NCI-H128 (cell line): ENCODE measurements at regions not wholly inside any gene's neighbourhood (a gene's known extent, or its start where the extent isn't known, plus 50 kb on each side); places are given as distances from the start of the nearest gene placed in this dataset.

Experiments used
- DNase-seq: peaks from one replicate; lab custom pipeline; 2025; ENCODE audit not compliant: unreplicated experiment; lab: John Stamatoyannopoulos, UW

- no peak for DNase-seq
Observed at GRCh38 chr20:40494248-40494647, 194.8 kb downstream of the MAFB start.

DNA sequence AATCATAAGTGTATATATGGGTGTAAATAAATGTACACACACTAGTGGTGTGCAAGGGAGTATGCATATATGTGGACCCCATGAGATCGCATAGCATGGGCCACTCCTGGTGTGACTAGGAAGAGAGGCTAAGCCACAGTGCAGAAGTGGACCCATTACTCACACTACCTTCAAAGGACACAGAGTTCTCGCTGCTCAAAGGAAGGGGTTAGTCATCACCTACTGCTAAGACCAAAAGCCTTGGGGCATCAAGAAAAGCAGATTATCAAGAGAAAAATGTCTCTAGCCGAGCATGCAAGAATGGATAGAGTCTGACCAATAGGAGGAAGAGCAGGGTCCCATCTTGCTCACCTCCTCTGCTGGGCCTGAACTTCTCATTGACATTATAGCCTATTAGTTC, 195.5 kb downstream of the MAFB start:
- no peak for DNase-seq

DNA sequence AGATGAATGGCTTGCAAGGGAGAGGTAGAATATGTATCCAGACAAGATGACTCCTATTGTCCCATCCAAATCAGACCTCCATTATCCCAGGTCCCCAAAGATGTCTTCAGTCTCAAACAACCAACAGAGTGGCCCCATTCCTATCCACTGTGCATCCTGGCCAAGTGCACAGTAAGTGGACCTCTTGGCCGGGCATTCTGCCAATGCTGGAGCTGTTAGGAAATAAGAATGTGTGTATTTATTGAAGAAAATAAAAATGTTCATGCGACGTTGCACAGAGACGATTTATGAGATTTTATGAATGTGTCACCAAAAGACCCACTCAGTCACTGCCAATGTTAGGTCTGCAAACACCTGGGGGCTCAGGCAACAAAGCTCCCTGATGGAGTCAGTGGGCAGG, 196.0 kb downstream of the MAFB start:
- no peak for DNase-seq

- DNase-seq: no peak
Observed at GRCh38 chr20:40491009-40491590, 197.9 kb downstream of the MAFB start.

DNA sequence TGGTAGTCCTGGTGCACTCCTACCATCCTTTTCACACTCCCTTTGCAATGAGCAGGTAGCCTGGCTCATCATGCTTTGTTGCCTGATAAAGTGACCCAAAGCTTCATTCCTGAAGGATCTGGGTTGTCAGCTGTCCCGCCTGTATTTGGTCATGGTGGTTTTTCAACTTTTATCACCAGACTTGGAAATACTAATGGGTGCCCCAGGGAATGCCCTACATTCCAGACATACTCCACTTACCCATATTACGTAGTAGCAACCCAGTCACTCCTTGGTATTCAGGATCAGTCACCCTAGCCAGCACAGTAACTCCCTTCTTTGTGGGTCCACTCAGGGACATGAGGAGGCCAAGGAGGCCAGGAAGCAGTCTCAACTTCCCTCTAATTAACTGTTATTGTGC, 199.2 kb downstream of the MAFB start:
- DNase-seq: no peak

DNA sequence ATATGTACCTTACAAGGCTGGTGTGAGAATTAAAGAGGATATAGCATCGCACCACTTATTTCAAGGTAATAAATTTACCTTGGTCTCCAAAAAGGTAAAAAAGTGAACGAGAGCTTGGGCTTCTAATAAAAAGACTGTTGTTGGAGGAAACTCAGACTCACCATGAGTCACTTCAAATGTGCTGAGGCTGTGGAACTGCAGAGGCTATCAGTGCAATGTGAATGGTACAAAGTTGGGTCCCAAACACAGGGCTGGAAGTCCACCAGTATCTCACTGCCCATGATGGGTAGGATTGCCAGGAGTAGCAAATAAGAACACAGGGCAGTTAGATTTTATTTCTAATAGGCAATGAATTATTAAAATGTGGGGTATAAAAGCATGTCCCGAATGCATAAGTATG, 200.6 kb downstream of the MAFB start:
- DNase-seq: no peak

DNA sequence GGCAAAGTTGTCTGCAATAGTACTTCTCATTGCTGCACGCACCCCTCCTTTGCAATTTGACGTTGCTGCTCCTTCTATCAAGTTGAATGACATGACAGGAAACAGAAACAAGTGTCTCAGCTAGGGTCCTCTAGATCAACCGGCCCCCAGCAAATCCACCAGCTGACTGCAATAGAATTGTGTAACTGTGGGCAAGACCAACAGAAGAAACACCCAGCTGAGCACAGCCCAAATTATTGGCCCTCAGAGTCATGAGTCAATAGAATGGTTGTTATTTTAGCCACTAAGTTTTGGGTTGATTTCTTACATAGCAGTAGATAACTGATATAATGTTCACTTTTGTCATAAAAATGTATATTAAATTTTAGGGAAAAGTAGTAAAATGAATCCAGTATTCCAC, 202.7 kb downstream of the MAFB start:
- no peak for DNase-seq

- DNase-seq: no peak
Observed at GRCh38 chr20:40481743-40482458, 207.1 kb downstream of the MAFB start.

GRCh38 chr20:40481337-40481736, 207.7 kb downstream of the MAFB start:
- DNase-seq: no peak

DNA sequence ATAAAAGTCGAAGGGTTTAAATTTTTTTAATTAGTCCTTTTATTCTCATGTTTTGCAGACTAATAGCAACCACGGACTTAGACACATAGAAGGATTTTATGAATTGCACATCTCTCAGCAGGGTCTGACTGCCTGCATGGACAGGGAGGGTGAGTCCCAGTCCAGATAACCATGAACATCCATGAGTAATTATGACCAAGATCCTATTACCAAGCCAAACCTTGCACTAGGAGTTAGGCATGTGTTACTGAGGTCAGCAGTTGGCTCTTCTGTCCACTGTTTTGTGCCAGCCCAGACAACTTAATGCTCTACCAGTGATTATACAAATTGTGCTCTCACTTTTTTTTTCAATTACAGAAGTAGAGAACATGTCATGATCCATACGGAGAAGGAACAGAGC, 211.2 kb downstream of the MAFB start:
- no peak for DNase-seq

DNA sequence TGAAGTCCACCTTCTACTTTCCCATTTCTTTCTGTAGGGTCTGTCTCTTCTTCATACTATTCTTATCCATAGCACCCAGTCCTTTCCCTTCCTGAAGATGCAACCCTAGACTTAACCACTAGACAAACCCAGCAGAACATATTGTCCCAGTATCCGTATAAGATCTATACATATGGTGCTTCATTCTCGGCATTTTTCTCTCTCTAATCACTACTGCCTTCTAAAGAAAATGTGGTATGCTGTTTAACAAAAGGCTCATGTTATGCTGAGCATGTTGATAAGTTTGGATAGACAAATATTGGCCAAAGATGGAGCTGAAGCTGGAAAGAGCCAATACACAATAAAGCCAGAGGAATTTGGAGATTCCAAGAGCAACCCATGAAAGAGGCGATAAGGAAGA, 212.6 kb downstream of the MAFB start:
- DNase-seq: no peak

- no peak for DNase-seq
Observed at GRCh38 chr20:40472905-40473304, 216.1 kb downstream of the MAFB start.

GRCh38 chr20:40471261-40471629, 217.8 kb downstream of the MAFB start:
- no peak for DNase-seq

DNA sequence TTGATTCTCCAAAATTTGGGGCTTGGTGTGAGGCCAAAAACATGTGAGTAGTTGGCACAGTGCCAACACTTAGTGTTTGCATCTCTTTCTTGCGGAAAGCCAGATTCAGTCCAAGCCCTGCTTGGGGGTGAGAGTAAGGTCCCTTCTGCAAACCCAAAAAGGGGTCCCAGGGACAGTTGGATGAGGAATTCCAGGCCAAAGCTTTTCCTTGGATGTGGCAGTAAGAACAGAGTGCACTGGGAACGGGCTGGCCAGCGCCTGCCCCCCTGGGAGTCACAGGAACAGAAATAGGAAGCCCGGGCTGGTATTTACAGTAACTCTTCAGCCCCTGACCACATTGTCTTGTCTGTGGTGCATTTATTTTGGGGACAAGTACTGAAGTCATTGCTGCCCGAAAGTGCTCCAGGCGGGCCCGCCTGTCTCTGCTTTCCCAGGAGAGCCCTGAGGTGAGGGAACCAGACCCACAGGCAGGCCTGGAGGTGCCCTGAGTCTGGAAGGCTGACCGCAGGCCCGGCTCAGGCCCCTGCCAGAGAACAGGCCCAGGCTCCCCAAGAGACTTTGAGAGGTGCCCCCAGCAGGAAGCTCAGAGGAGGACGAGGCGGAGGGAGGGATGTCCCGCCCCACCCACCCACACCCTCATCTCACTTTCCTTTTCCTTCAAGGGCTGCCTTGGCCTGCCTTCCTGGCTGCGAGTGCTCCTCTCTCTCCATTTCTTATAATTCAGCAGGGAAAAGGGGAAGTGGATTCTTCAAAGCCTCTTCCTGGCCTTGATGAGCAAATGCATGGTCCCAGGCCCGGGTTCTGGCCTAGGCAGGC, 218.4 kb downstream of the MAFB start:
- no peak for DNase-seq

- no peak for DNase-seq
Observed at GRCh38 chr20:40468759-40469158, 220.3 kb downstream of the MAFB start.

- DNase-seq: no peak
Observed at GRCh38 chr20:40467703-40468411, 221.2 kb downstream of the MAFB start.

DNA sequence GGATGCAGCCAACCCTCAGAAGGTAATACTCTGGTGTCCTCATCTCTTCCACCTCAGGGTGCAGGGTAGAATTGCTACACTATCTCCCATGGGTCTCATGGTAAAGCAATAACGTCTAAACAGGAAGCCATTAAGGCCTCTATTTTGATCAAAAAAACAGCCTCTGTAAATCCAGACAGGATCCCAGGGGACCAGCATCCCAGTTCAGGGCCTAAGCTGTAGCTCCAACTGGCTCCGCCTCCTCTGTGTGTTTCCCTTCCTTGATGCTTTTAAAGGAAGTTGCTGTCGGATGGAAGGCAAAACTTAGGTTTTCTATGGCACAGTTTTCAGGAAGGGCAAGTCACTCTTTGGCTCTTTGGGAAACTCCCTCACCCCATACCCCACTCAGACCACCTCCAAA, 222.0 kb downstream of the MAFB start:
- DNase-seq: no peak

GRCh38 chr20:40464731-40465208, 224.3 kb downstream of the MAFB start:
- DNase-seq: no peak

DNA sequence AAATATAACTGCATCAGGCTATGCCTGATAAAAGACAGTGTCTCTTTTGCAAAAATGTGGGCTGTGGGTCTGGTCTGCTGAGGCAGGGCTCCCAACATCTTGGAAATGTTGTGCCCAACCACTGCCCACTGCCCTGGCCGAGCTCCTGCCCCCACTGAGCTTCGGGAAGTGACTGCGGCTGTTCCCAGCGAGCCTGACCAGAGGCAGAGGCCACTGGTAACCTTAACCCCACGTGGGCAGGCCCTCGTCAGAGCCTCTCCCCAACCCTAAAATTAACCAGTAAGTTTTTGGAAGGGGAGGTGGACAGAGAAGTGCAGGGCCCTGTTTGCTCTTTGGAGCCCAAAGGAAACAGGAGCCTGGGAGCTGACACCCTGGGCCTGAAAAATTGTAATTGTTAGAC, 225.9 kb downstream of the MAFB start:
- no peak for DNase-seq

DNA sequence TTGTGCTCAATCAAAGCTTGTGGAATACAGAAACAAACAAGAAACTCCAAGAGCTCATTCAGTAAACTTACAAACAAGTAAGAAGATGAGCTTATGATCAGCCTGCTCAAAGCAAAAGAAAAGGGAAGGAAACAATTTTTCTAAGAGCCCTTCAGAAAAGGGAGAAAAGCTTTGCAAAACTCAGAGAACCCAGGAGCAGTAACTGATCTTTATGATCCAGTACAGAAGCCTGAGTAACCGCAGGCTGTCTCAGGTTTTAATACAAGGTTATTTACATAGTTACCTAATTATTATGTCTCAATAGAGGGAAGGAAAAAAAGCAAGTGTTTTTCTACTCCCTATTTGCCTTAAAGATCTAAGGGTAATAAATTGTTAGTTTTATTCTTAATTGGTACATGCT, 226.5 kb downstream of the MAFB start:
- no peak for DNase-seq

DNA sequence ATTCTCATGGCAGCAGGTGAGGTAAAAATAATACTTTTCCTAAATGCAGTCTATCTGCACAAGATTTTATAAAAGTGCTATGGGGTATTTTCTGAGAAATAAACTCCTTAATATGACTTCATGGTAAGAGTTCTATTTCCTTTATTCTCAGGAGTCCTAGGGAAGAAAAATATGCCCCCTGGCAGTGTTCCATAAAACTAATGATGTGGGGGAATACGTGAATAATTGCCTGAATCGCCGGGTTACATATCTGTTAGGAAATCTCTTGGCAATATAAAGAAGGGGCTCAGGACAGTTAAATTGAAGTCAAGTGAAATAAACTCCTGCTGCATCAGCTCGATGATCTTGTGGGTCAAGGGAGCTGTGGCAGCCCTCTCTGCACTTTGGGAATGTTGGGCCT, 229.7 kb downstream of the MAFB start:
- no peak for DNase-seq

- DNase-seq: no peak
Observed at GRCh38 chr20:40457404-40457803, 231.6 kb downstream of the MAFB start.
